Choroid plexus epithelial cell (primary cell): ENCODE measurements at regions not wholly inside any gene's neighbourhood (a gene's known extent, or its start where the extent isn't known, plus 50 kb on each side); places are given as distances from the start of the nearest gene placed in this dataset.

ENCODE experiments used
- DNase-seq: peaks from one replicate; pipeline ENCODE4 v3.0.0-alpha.2; 2010; ENCODE audit warnings: low read depth
- H3K4me3 ChIP-seq: 2 replicates; pipeline ENCODE4 v1.5.1; 2011; ENCODE audit warnings: low read depth, mild to moderate bottlenecking, control low read depth, low read length, moderate library complexity
- CTCF ChIP-seq: conservative IDR thresholded peaks from 2 replicates; pipeline ENCODE4 v1.5.1; 2011; ENCODE audit warnings: low read depth, mild to moderate bottlenecking, control low read depth, inconsistent platforms, low read length, moderate library complexity

- no peak for DNase-seq
Observed at GRCh38 chr6:137434640-137435039, 59.6 kb downstream of the OLIG3 start.

GRCh38 chr6:137432054-137432611 is 62.1 kb downstream of the OLIG3 start:
- TF ChIP-seq CTCF = no peak
- no peak for DNase-seq
- H3K4me3 ChIP-seq = no peak overlapping the region

More at GRCh38 chr6:137434640-137435039, 59.6 kb downstream of the OLIG3 start:
- TF ChIP-seq CTCF = no peak
- no peak overlapping the region for H3K4me3 ChIP-seq

- H3K4me3 ChIP-seq = no peak overlapping the region
- no peak for TF ChIP-seq CTCF
- no peak for DNase-seq
Observed at GRCh38 chr6:137430954-137431353, 63.2 kb downstream of the OLIG3 start.

GRCh38 chr6:137427656-137428290 is 66.4 kb downstream of the OLIG3 start:
- TF ChIP-seq CTCF = no peak
- H3K4me3 ChIP-seq = no peak overlapping the region
- DNase-seq = no peak

- no peak for DNase-seq
- TF ChIP-seq CTCF = no peak
- H3K4me3 ChIP-seq = no peak overlapping the region
Observed at GRCh38 chr6:137426007-137426689, 68.0 kb downstream of the OLIG3 start.

GRCh38 chr6:137424251-137424650 is 69.9 kb downstream of the OLIG3 start:
- no peak overlapping the region for H3K4me3 ChIP-seq
- no peak for TF ChIP-seq CTCF
- no peak for DNase-seq
